Vagina (tissue), 2 donors: ENCODE measurements at regions not wholly inside any gene's neighbourhood (a gene's known extent, or its start where the extent isn't known, plus 50 kb on each side); places are given as distances from the start of the nearest gene placed in this dataset.

Experiments used
- DNase-seq, 2 donors: peaks; one replicate each; pipeline ENCODE4 v3.0.0-alpha.2; 2017; ENCODE audit errors: extremely low spot score in 2 of 2
- H3K27ac ChIP-seq: fragments of 200-600 bp; sonication (generic); one replicate; pipeline ENCODE4 v1.5.1; 2019
- H3K27me3 ChIP-seq: fragments of 200-600 bp; sonication (generic); one replicate; pipeline ENCODE4 v1.5.1; 2019
- H3K36me3 ChIP-seq, 2 donors: fragments of 200-600 bp; sonication (generic); one replicate each; pipeline ENCODE4 v1.5.1; 2017 to 2019
- H3K4me1 ChIP-seq: fragments of 200-600 bp; sonication (generic); one replicate; pipeline ENCODE4 v1.5.1; 2019
- H3K4me3 ChIP-seq, 2 donors: fragments of 200-600 bp; sonication (generic); 1 replicate in 1 of 2; 2 replicates in 1 of 2; pipeline ENCODE4 v1.5.1; 2016 to 2019
- H3K9me3 ChIP-seq: fragments of 200-600 bp; sonication (generic); one replicate; pipeline ENCODE4 v1.5.1; 2019
- CTCF ChIP-seq, 3 experiments: fragments of 450-650 bp in 2 of 3; fragments of 200-600 bp in 1 of 3; sonication (generic) in 1 of 3; IDR thresholded peaks; one replicate each; pipeline ENCODE4 v1.5.1; 2017 to 2019; ENCODE audit warnings: antibody characterized with exemption in 3 of 3, mild to moderate bottlenecking in 2 of 3, moderate library complexity in 2 of 3
- POLR2A ChIP-seq, 2 donors: fragments of 450-650 bp; IDR thresholded peaks; one replicate each; pipeline ENCODE4 v1.6.1; 2017; ENCODE audit warnings: antibody characterized with exemption in 2 of 2, mild to moderate bottlenecking in 2 of 2, moderate library complexity in 2 of 2
- POLR2AphosphoS5 ChIP-seq, 2 donors: sonication (generic); formaldehyde crosslinking; IDR thresholded peaks; one replicate each; pipeline ENCODE4 v1.9.0; 2017; ENCODE audit warnings: antibody characterized with exemption in 2 of 2, mild to moderate bottlenecking in 2 of 2, low read depth in 1 of 2; ENCODE audit not compliant: insufficient read depth in 1 of 2
- intact Hi-C: fragments of 100-400 bp; cut with DNase I; formaldehyde crosslinking; loops from one replicate; pipeline ENCODE4 v1.15.1; 2023

GRCh38 chr16:22614271-22614947, 103.7 kb downstream of the NPIPB5 start:
- no peak overlapping the region for H3K4me3 ChIP-seq
- intact Hi-C loops, result no loop called here
- H3K9me3 ChIP-seq, result no peaks in the 10 kb centered on the region
- H3K27ac ChIP-seq, result no peak overlapping the region
- H3K4me1 ChIP-seq, result no peaks in the 10 kb centered on the region
- no peak for TF ChIP-seq CTCF (IDR thresholded peaks at IDR 0.05)
- no peak for TF ChIP-seq POLR2A (IDR thresholded peaks at IDR 0.05)
- no peak for TF ChIP-seq POLR2AphosphoS5 (IDR thresholded peaks at IDR 0.05; ENCODE audit: insufficient read depth in 1 of 2, low read depth in 1 of 2)
- DNase-seq, result no peak
- H3K27me3 ChIP-seq, result no peaks in the 10 kb centered on the region
- H3K36me3 ChIP-seq, result no peaks in the 10 kb centered on the region

GRCh38 chr16:22618842-22619241, 108.2 kb downstream of the NPIPB5 start:
- Histone ChIP-seq H3K27me3 (no peaks in the 10 kb centered on the region), H3K27ac (no peak overlapping the region), H3K36me3 (no peaks in the 10 kb centered on the region), H3K9me3 (no peaks in the 10 kb centered on the region), H3K4me1 (no peaks in the 10 kb centered on the region), H3K4me3 (no peak overlapping the region)
- no peak for DNase-seq
- intact Hi-C loops, result no loop called here
- no peak for TF ChIP-seq POLR2A (IDR thresholded peaks at IDR 0.05)
- TF ChIP-seq POLR2AphosphoS5 (IDR thresholded peaks at IDR 0.05; ENCODE audit: insufficient read depth in 1 of 2, low read depth in 1 of 2), result no peak
- no peak for TF ChIP-seq CTCF (IDR thresholded peaks at IDR 0.05)

GRCh38 chr16:22621586-22622155, 111.0 kb downstream of the NPIPB5 start:
- H3K36me3 ChIP-seq, result no peaks in the 10 kb centered on the region
- H3K9me3 ChIP-seq, result no peaks in the 10 kb centered on the region
- no peak for DNase-seq
- H3K4me1 ChIP-seq, result no peaks in the 10 kb centered on the region
- no peak overlapping the region for H3K4me3 ChIP-seq
- no peak for TF ChIP-seq POLR2A (IDR thresholded peaks at IDR 0.05)
- no peak for TF ChIP-seq CTCF (IDR thresholded peaks at IDR 0.05)
- TF ChIP-seq POLR2AphosphoS5 (IDR thresholded peaks at IDR 0.05; ENCODE audit: insufficient read depth in 1 of 2, low read depth in 1 of 2), result no peak
- H3K27me3 ChIP-seq, result no peaks in the 10 kb centered on the region
- intact Hi-C loops, result no loop called here
- no peak overlapping the region for H3K27ac ChIP-seq

GRCh38 chr16:22622703-22623102, 112.0 kb downstream of the NPIPB5 start:
- Histone ChIP-seq H3K27ac (no peak overlapping the region), H3K27me3 (no peaks in the 10 kb centered on the region), H3K9me3 (no peaks in the 10 kb centered on the region), H3K4me3 (no peak overlapping the region), H3K36me3 (no peaks in the 10 kb centered on the region), H3K4me1 (no peaks in the 10 kb centered on the region)
- DNase-seq, result no peak
- intact Hi-C loops, result no loop called here
- no peak for TF ChIP-seq POLR2A (IDR thresholded peaks at IDR 0.05)
- no peak for TF ChIP-seq CTCF (IDR thresholded peaks at IDR 0.05)
- TF ChIP-seq POLR2AphosphoS5 (IDR thresholded peaks at IDR 0.05; ENCODE audit: insufficient read depth in 1 of 2, low read depth in 1 of 2), result no peak

- no peaks in the 10 kb centered on the region for H3K27me3 ChIP-seq
Measured at GRCh38 chr16:22623351-22623781, 112.7 kb downstream of the NPIPB5 start.

More at GRCh38 chr16:22623351-22623781, 112.7 kb downstream of the NPIPB5 start:
- Histone ChIP-seq H3K36me3 (no peaks in the 10 kb centered on the region), H3K4me1 (no peaks in the 10 kb centered on the region), H3K4me3 (no peak overlapping the region), H3K27ac (no peak overlapping the region), H3K9me3 (no peaks in the 10 kb centered on the region)
- DNase-seq, result no peak
- intact Hi-C loops, result no loop called here
- TF ChIP-seq POLR2AphosphoS5 (IDR thresholded peaks at IDR 0.05; ENCODE audit: insufficient read depth in 1 of 2, low read depth in 1 of 2) (no peak), CTCF (IDR thresholded peaks at IDR 0.05) (no peak), POLR2A (IDR thresholded peaks at IDR 0.05) (no peak)
